GM12873 (cell line): ENCODE measurements at regions not wholly inside any gene's neighbourhood (a gene's known extent, or its start where the extent isn't known, plus 50 kb on each side); places are given as distances from the start of the nearest gene placed in this dataset.

Experiments used
- TF ChIP-seq, protein P1 (sequence below): IDR thresholded peaks from 2 replicates; pipeline ENCODE4 v1.5.1; 2012; ENCODE audit warnings: low read depth, mild to moderate bottlenecking, moderate library complexity, low read length, control low read depth; ENCODE audit not compliant: insufficient read depth; ENCODE audit errors: missing control alignments

DNA sequence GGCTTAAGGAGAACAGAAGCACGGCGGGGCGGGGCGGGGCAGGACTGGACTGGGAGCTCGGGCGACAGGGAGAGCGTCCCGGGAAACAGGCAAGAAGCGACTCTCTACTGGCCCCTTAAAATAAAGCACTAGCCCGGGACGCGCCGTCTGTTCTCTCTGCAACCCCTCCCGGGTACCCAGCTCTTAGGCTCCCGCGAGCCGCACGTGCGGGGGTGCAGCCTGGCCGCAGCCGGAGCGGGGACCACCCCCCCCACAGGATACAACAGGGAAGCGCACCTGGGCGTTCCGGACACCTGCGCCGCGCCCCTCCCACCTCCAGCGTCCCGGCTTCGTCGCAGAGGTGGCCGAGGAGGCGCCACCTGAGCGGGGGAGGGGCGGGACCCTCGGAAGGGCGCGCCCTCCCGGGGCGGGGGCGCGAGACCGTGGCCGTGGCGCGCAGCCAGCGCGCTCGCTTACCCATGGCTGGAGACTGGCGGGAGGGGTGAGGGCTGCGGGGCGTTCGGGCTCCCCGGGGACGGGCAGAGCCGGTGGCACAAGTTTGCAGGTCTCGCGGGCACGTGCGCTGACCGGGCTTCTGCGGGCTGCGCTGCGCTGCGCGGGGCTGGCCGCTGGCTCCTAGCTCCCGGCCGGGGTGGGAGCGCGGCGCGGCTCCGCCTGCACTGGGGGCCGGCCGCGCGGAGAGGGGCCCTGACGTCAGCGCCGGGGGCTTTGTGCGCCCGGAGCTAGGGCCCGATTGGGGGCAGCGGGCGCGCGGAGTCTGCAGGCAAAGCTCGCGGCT is 91.5 kb downstream of the GEMIN8 start:
- TF ChIP-seq, protein P1, sequence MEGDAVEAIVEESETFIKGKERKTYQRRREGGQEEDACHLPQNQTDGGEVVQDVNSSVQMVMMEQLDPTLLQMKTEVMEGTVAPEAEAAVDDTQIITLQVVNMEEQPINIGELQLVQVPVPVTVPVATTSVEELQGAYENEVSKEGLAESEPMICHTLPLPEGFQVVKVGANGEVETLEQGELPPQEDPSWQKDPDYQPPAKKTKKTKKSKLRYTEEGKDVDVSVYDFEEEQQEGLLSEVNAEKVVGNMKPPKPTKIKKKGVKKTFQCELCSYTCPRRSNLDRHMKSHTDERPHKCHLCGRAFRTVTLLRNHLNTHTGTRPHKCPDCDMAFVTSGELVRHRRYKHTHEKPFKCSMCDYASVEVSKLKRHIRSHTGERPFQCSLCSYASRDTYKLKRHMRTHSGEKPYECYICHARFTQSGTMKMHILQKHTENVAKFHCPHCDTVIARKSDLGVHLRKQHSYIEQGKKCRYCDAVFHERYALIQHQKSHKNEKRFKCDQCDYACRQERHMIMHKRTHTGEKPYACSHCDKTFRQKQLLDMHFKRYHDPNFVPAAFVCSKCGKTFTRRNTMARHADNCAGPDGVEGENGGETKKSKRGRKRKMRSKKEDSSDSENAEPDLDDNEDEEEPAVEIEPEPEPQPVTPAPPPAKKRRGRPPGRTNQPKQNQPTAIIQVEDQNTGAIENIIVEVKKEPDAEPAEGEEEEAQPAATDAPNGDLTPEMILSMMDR = no peak

DNA sequence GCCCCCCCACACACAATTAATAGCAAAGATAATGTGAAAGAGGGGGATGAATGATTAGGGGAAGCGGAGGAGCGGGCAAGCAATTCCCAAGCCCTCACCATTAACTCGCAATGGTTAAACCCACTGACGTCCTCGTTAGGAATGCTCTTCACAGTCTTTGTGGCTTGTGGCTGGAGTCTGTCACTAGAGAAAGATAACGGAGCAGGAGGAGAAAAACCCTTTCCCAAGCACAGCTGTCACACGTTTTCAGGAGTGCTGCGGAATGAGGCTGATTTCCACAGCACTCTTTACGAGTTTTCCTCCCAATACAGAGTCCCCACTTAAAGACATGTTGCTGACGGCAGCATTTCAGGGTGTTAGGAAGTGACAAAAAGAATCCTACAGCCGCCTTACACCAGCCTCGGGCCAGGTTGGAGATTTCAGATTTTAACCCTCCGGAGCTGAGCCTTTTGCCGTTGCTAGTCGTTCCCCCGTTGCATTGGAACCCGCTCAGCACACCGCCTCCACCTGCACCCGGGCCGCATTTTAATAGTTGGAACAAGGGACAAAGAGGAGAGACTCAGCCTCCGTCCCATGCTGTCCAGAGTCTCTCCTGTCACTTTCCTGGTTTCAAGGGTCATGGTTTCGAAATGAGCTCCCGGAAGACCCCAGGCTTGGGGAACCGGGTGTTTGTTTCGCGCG is 92.2 kb downstream of the GEMIN8 start:
- TF ChIP-seq, protein P1 = no peak

DNA sequence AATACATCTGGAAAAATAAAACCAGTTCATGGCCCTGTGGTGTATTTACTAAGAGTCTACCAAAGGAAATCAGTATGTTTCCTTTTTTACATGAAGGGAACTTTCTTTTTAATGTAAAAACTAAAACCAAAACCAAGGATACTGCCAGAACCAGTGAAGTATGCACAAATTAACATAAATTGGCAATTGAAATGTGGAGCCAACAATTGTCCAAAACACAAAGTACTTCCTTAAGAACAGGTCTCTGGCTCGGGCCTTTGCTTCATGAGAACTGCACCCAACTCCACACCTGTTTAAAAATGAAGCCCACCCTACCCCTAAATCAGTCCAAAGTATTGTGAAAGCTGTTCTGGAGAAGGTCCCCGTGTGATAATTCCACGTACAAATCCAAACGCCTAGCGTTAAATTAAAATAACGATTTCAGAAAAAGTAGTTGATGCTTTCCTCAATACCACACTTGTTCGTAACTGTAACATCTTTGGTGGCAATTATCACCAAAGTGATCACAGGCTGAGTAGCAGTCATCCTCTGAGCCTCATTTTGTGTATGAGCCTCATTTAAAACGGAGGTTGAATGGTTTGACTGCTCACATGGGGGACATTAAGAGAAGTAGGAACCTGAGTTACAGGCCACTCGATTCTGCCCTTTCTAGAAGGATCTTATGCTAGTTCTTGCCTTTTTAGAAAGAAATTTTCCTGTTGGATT is 93.0 kb downstream of the GEMIN8 start:
- TF ChIP-seq, protein P1 = no peak

DNA sequence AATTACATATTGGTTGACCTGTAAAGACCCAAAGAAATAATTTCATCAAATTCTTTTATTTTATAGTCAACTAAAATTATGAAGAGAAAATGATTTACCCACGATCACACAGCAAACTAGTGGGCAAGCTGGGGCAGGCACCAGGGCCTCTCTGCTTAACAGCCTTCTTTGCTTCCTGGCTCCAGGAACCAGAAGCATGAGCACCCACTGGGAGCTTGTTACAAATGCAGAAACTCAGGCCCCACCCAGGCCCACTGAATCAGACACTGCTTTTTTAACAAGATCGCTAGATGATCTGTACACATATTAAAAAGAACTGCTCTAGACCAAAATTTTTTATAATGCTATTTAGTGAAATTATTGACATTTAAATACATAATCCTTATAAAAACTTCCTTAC is 95.0 kb downstream of the GEMIN8 start:
- TF ChIP-seq, protein P1 = no peak

DNA sequence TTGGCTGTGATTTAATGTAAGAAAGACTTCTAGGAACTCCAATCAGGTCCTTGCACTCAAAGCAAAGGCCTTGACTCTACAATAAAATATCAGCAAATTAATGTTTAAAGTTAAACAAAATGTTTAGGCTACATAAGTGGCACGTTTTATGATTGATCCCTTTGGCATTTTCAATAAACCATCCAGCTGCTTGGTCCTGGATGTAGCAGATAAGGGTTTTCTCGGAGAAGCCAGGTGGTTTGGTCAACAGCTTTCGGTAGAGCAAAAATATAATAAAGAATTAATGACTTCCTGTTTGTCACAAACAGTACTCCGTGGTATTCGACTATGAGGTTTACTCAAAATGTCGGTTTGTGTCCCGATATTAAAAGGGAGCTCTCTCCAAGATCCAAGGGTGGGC is 95.8 kb downstream of the GEMIN8 start:
- TF ChIP-seq, protein P1 = no peak

DNA sequence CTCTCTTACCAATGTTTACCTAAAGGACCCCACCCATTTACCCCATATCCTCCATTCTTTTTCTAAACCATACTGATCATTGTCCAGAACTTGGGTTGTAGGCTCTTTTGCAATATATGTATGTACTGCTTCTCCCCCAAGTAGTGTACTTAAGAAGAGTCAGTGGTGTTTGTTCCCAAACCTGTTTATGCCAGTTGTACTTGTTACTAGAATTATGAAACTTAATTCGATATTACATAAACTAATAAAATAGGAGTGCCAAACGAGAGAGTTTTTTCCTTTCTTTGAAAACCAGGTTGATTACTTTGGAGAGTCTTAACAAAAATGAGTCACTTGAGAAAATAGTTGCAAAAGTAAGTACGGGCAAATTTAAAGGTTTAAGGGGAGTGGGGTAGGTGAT is 96.3 kb downstream of the GEMIN8 start:
- TF ChIP-seq, protein P1 = no peak

DNA sequence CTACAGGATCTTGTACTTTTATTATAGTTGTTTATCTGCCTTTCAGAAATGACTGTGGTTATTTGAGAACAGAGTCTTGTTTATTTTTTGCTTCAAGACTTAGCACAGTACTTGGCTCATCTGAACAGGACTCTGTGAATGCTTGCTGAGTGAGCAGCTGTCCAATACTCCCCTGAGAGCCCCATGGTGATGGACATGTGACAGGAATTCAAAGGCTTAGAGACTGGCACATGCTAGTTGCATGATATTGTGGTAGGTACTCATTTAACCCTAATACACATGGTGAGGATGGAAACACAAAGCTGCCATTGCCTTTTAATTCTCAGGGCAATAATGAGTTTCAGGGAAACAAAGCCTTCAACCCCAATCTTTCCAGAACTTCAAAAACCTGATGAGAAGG is 97.3 kb downstream of the GEMIN8 start:
- TF ChIP-seq, protein P1 = no peak
